ENCODE measurements at regions not wholly inside any gene's neighbourhood (a gene's known extent, or its start where the extent isn't known, plus 50 kb on each side); places are given as distances from the start of the nearest gene placed in this dataset.
A peak's percentile ranks its signal among the peaks of the same experiment; 100 is the strongest.
"Not testable (repeated sequence)": the region's sequence is repeated elsewhere in the genome, so short reads cannot be mapped to it uniquely, and the experiment has no call there.

- ATAC-seq = no peak
Observed at GRCh38 chr15:66635817-66636216, 66.2 kb upstream of the SMAD6 start.

- not testable (repeated sequence) for ATAC-seq
Observed at GRCh38 chr15:66637044-66637443, 65.0 kb upstream of the SMAD6 start.

GRCh38 chr15:66638377-66638776 is 63.7 kb upstream of the SMAD6 start:
- ATAC-seq = no peak

- ATAC-seq = no peak
Observed at GRCh38 chr15:66641485-66642315, 60.3 kb upstream of the SMAD6 start.

- no peak for ATAC-seq
Observed at GRCh38 chr15:66642514-66642913, 59.5 kb upstream of the SMAD6 start.

- ATAC-seq = no peak
Observed at GRCh38 chr15:66643033-66643432, 59.0 kb upstream of the SMAD6 start.

GRCh38 chr15:66644000-66644787 is 57.8 kb upstream of the SMAD6 start:
- no peak for ATAC-seq

- ATAC-seq = no peak
Observed at GRCh38 chr15:66644869-66645268, 57.2 kb upstream of the SMAD6 start.

- ATAC-seq = no peak
Observed at GRCh38 chr15:66646308-66646707, 55.7 kb upstream of the SMAD6 start.

- ATAC-seq = no peak
Observed at GRCh38 chr15:66646799-66647198, 55.2 kb upstream of the SMAD6 start.

- ATAC-seq = peak; percentile 83
Observed at GRCh38 chr15:66647358-66647757, 54.7 kb upstream of the SMAD6 start.

- no peak for ATAC-seq
Observed at GRCh38 chr15:66648588-66648987, 53.4 kb upstream of the SMAD6 start.

GRCh38 chr15:66649235-66649984 is 52.6 kb upstream of the SMAD6 start:
- no peak for ATAC-seq

GRCh38 chr15:66650433-66650832 is 51.6 kb upstream of the SMAD6 start:
- peak; percentile 8 for ATAC-seq

GRCh38 chr15:66651198-66651597 is 50.8 kb upstream of the SMAD6 start:
- ATAC-seq = no peak

GRCh38 chr15:66651913-66652642 is 50.0 kb upstream of the SMAD6 start:
- ATAC-seq = no peak
